B cell (primary cell): ENCODE measurements at regions not wholly inside any gene's neighbourhood (a gene's known extent, or its start where the extent isn't known, plus 50 kb on each side); places are given as distances from the start of the nearest gene placed in this dataset.
A peak's percentile ranks its signal among the peaks of the same experiment; 100 is the strongest.

Experiments
- ATAC-seq: fragments of 200-7000 bp; cut with Tn5 transposase; one replicate; pipeline ENCODE4 v1.10.0; 2021; ENCODE audit warnings: low read depth, mild to moderate bottlenecking, moderate number of reproducible peaks, moderate library complexity
- CTCF ChIA-PET: fragments of 350-600 bp; sonication (Branson Sonifier 250); formaldehyde crosslinking; loops from one replicate; lab custom pipeline; 2021; ENCODE audit warnings: antibody characterized with exemption, inconsistent platforms; lab: Charles Lee
- POLR2A ChIA-PET: fragments of 350-600 bp; sonication (Branson Sonifier 250); formaldehyde crosslinking; loops from one replicate; lab custom pipeline; 2021; ENCODE audit warnings: antibody characterized with exemption; lab: Charles Lee
- DNase-seq: peaks from one replicate; pipeline ENCODE4 v3.0.0; 2013
- H2AFZ ChIP-seq: 2 replicates; pipeline ENCODE4 v1.6.1; 2012; ENCODE audit warnings: mild to moderate bottlenecking, low read depth, low read length; ENCODE audit not compliant: insufficient read depth, poor library complexity, severe bottlenecking
- H3K27ac ChIP-seq, 2 donors: 1 replicate in 1 of 2; 2 replicates in 1 of 2; pipeline ENCODE4 v1.5.1; 2012 to 2013; ENCODE audit warnings: low read length in 2 of 2, mild to moderate bottlenecking in 2 of 2, moderate library complexity in 1 of 2
- H3K27me3 ChIP-seq, 4 experiments: fragments of 200-600 bp in 1 of 4; sonication (generic) in 1 of 4; replicated peaks in 1 of 4; 1 replicate in 2 of 4; 2 replicates in 2 of 4; pipeline versions ENCODE4 v1.6.1 to v1.7.0; 2013 to 2016; ENCODE audit warnings: low read length in 3 of 4, mild to moderate bottlenecking in 2 of 4, mixed read lengths in 1 of 4, moderate library complexity in 1 of 4; ENCODE audit not compliant: insufficient read depth in 4 of 4, control insufficient read depth in 3 of 4; ENCODE audit errors: control extremely low read depth in 1 of 4
- H3K36me3 ChIP-seq, 2 experiments: replicated peaks in 1 of 2; 1 replicate in 1 of 2; 2 replicates in 1 of 2; pipeline versions ENCODE4 v1.6.1 to v1.7.1; 2013; ENCODE audit warnings: low read length in 1 of 2; ENCODE audit not compliant: insufficient read depth in 2 of 2, control insufficient read depth in 1 of 2; ENCODE audit errors: control extremely low read depth in 1 of 2, extremely low read depth in 1 of 2
- H3K4me1 ChIP-seq, 2 donors: fragments of 200-600 bp in 1 of 2; sonication (generic) in 1 of 2; 1 replicate in 1 of 2; 2 replicates in 1 of 2; pipeline versions ENCODE4 v1.5.1 to v1.6.1; 2013 to 2017; ENCODE audit warnings: low read length in 2 of 2; ENCODE audit not compliant: control insufficient read depth in 2 of 2, insufficient read depth in 2 of 2
- H3K4me2 ChIP-seq: replicated peaks from 2 replicates; pipeline ENCODE3; 2012; ENCODE audit warnings: mild to moderate bottlenecking, low read depth, low read length; ENCODE audit not compliant: poor library complexity, severe bottlenecking
- H3K4me3 ChIP-seq, 5 experiments: fragments of 200-600 bp in 1 of 5; sonication (generic) in 1 of 5; 1 replicate in 3 of 5; 2 replicates in 2 of 5; pipeline versions ENCODE4 v1.5.1 to v1.7.0; 2011 to 2016; ENCODE audit warnings: low read length in 4 of 5, mild to moderate bottlenecking in 4 of 5, low read depth in 2 of 5, control low read depth in 1 of 5, moderate library complexity in 1 of 5; ENCODE audit not compliant: insufficient read depth in 1 of 5; ENCODE audit errors: control extremely low read depth in 1 of 5, extremely low read depth in 1 of 5
- H3K79me2 ChIP-seq: fragments of 200-600 bp; sonication (generic); one replicate; pipeline ENCODE4 v1.6.0; 2016; ENCODE audit warnings: low read length; ENCODE audit not compliant: control insufficient read depth, insufficient read depth
- H3K9ac ChIP-seq: fragments of 200-600 bp; sonication (generic); 2 replicates; pipeline ENCODE4 v1.6.1; 2017; ENCODE audit warnings: mild to moderate bottlenecking, low read length, moderate library complexity
- H3K9me3 ChIP-seq, 3 donors: one replicate each; pipeline versions ENCODE4 v1.6.1 to v1.7.1; 2013; ENCODE audit warnings: low read length in 2 of 3; ENCODE audit not compliant: control insufficient read depth in 2 of 3, insufficient read depth in 1 of 3; ENCODE audit errors: control extremely low read depth in 1 of 3
- H4K20me1 ChIP-seq: 2 replicates; pipeline ENCODE4 v1.6.0; 2012; ENCODE audit warnings: mild to moderate bottlenecking, low read length; ENCODE audit not compliant: insufficient read depth, control insufficient read depth, poor library complexity, severe bottlenecking
- H3K27ac Mint-ChIP-seq: one replicate; pipeline ENCODE4 v1.8.0; 2021; ENCODE audit warnings: mixed read lengths
- H3K27me3 Mint-ChIP-seq: one replicate; pipeline ENCODE4 v1.8.0; 2021; ENCODE audit warnings: mixed read lengths
- H3K4me1 Mint-ChIP-seq: one replicate; pipeline ENCODE4 v1.8.0; 2021; ENCODE audit warnings: mixed read lengths
- H3K4me3 Mint-ChIP-seq: one replicate; pipeline ENCODE4 v1.8.0; 2021; ENCODE audit warnings: mixed read lengths
- H3K9me3 Mint-ChIP-seq: one replicate; pipeline ENCODE4 v1.8.0; 2022; ENCODE audit warnings: mixed read lengths; ENCODE audit not compliant: insufficient read depth
- CTCF ChIP-seq: fragments of 200-600 bp; IDR thresholded peaks from one replicate; pipeline ENCODE4 v1.8.0; 2022; ENCODE audit warnings: antibody characterized with exemption, mild to moderate bottlenecking
- EZH2 ChIP-seq: IDR thresholded peaks from 2 replicates; pipeline ENCODE4 v1.6.1; 2012; ENCODE audit warnings: borderline replicate concordance, low read depth, mild to moderate bottlenecking, moderate library complexity, low read length; ENCODE audit not compliant: insufficient read depth, poor library complexity, severe bottlenecking
- WGBS: methylation state at CpG from one replicate; pipeline ENCODE4 v1.1.5; 2013; ENCODE audit warnings: missing lambda C conversion rate; ENCODE audit not compliant: insufficient coverage; 5-methylcytosine and 5-hydroxymethylcytosine counted together
- intact Hi-C: fragments of 100-400 bp; cut with micrococcal nuclease; formaldehyde crosslinking; loops from one replicate; pipeline ENCODE4 v1.10.0; 2022

GRCh38 chr1:59016390-59016789 lies 232.5 kb upstream of the JUN start:
- ATAC-seq, result no peak
- peak overlapping the region; percentile 2 for H3K4me2 ChIP-seq
- no peaks in the 10 kb centered on the region for H3K27me3 Mint-ChIP-seq
- POLR2A ChIA-PET, result interaction anchor here (0.6 to 2.3 kb wide), 3 partner anchors 47 to 233 kb away, joined by 3 to 5 read pairs (median 4); partner anchors contain the start of gene JUN
- H4K20me1 ChIP-seq, result no peaks in the 10 kb centered on the region
- WGBS, result 70% methylated on average over 2 of the region's 2 CpGs
- no peak for TF ChIP-seq CTCF
- TF ChIP-seq EZH2, result no peak
- H2AFZ ChIP-seq, result no peak overlapping the region
- no peak overlapping the region for H3K4me3 ChIP-seq
- peaks cover 48 to 71% of the 10 kb centered on the region in 2 donors for H3K4me1 ChIP-seq
- no peak overlapping the region for H3K27ac Mint-ChIP-seq
- H3K9me3 Mint-ChIP-seq, result no peaks in the 10 kb centered on the region
- H3K9ac ChIP-seq, result no peak overlapping the region
- H3K4me1 Mint-ChIP-seq, result peaks cover 69% of the 10 kb centered on the region
- CTCF ChIA-PET, result no interaction called here
- H3K79me2 ChIP-seq, result no peaks in the 10 kb centered on the region
- H3K27me3 ChIP-seq, result no peaks in the 10 kb centered on the region
- no peaks in the 10 kb centered on the region for H3K36me3 ChIP-seq
- DNase-seq, result no peak
- no peak overlapping the region for H3K27ac ChIP-seq
- intact Hi-C loops, result no loop called here
- no peak overlapping the region for H3K4me3 Mint-ChIP-seq
- no peaks in the 10 kb centered on the region for H3K9me3 ChIP-seq

- no peaks in the 10 kb centered on the region for H3K27me3 ChIP-seq
- H3K79me2 ChIP-seq, result no peaks in the 10 kb centered on the region
- no peak for DNase-seq
- peak overlapping the region; percentile 56 for H3K27ac Mint-ChIP-seq
- no peaks in the 10 kb centered on the region for H3K9me3 Mint-ChIP-seq
- ChIA-PET CTCF (interaction anchor here (1.2 kb wide), 1 partner anchor 231 kb away, joined by 4 read pairs; no protein-coding TSS in a partner anchor), POLR2A (interaction anchor here (2.3 kb wide), 1 partner anchor 234 kb away, joined by 5 read pairs; the partner anchor contains the start of gene JUN)
- ATAC-seq, result no peak
- TF ChIP-seq CTCF (no peak), EZH2 (no peak)
- no peaks in the 10 kb centered on the region for H4K20me1 ChIP-seq
- no peak overlapping the region for H3K9ac ChIP-seq
- no peak overlapping the region for H3K4me3 Mint-ChIP-seq
- H3K4me1 Mint-ChIP-seq, result peaks cover 60% of the 10 kb centered on the region
- no peaks in the 10 kb centered on the region for H3K27me3 Mint-ChIP-seq
- H3K4me2 ChIP-seq, result no peak overlapping the region
- peaks cover 43 to 60% of the 10 kb centered on the region in 2 donors for H3K4me1 ChIP-seq
- no peaks in the 10 kb centered on the region for H3K36me3 ChIP-seq
- intact Hi-C loops, result no loop called here
- no peak overlapping the region for H3K27ac ChIP-seq
- no peak overlapping the region for H2AFZ ChIP-seq
- WGBS, result 98% methylated on average over 5 of the region's 8 CpGs
- no peak overlapping the region for H3K4me3 ChIP-seq
- no peaks in the 10 kb centered on the region for H3K9me3 ChIP-seq
These were observed 233.8 kb upstream of the JUN start for GRCh38 chr1:59017501-59018231.
